GM21515 (cell line): ENCODE measurements at regions not wholly inside any gene's neighbourhood (a gene's known extent, or its start where the extent isn't known, plus 50 kb on each side); places are given as distances from the start of the nearest gene placed in this dataset.

Experiments
- ATAC-seq: cut with Tn5 transposase; IDR thresholded peaks from one replicate; pipeline ENCODE4 v1.9.1; 2021; ENCODE audit not compliant: unreplicated experiment

GRCh38 chr5:110064603-110065268, 375.0 kb downstream of the MAN2A1 start:
- no peak for ATAC-seq

- ATAC-seq, result no peak
Observed at GRCh38 chr5:110070836-110071235, 381.1 kb downstream of the MAN2A1 start.

- no peak for ATAC-seq
Observed at GRCh38 chr5:110072651-110073050, 382.9 kb downstream of the MAN2A1 start.

GRCh38 chr5:110073534-110073933, 383.8 kb downstream of the MAN2A1 start:
- no peak for ATAC-seq

- no peak for ATAC-seq
Observed at GRCh38 chr5:110075656-110076055, 385.9 kb downstream of the MAN2A1 start.

GRCh38 chr5:110077147-110077546, 387.4 kb downstream of the MAN2A1 start:
- ATAC-seq, result no peak

- no peak for ATAC-seq
Observed at GRCh38 chr5:110082194-110082593, 392.5 kb downstream of the MAN2A1 start.

- ATAC-seq, result no peak
Observed at GRCh38 chr5:110082863-110083262, 393.1 kb downstream of the MAN2A1 start.

GRCh38 chr5:110085826-110086225, 396.1 kb downstream of the MAN2A1 start:
- ATAC-seq, result no peak

- no peak for ATAC-seq
Observed at GRCh38 chr5:110086658-110087388, 397.1 kb downstream of the MAN2A1 start.

GRCh38 chr5:110087829-110088228, 398.1 kb downstream of the MAN2A1 start:
- ATAC-seq, result no peak

- ATAC-seq, result no peak
Observed at GRCh38 chr5:110088676-110089436, 399.1 kb downstream of the MAN2A1 start.

- no peak for ATAC-seq
Observed at GRCh38 chr5:110092955-110093785, 403.4 kb downstream of the MAN2A1 start.

GRCh38 chr5:110094109-110094508, 404.4 kb downstream of the MAN2A1 start:
- no peak for ATAC-seq

- ATAC-seq, result no peak
Observed at GRCh38 chr5:110094548-110094947, 404.8 kb downstream of the MAN2A1 start.

- no peak for ATAC-seq
Observed at GRCh38 chr5:110096419-110096818, 406.7 kb downstream of the MAN2A1 start.

GRCh38 chr5:110099572-110099971, 409.8 kb downstream of the MAN2A1 start:
- ATAC-seq, result no peak

GRCh38 chr5:110103081-110103480, 413.4 kb downstream of the MAN2A1 start:
- ATAC-seq, result no peak

GRCh38 chr5:110104060-110104725, 414.5 kb downstream of the MAN2A1 start:
- no peak for ATAC-seq
